Activated CD8-positive, alpha-beta memory T cell treated with anti-CD3 and anti-CD28 coated beads for 24 hours (primary cell): ENCODE measurements at regions not wholly inside any gene's neighbourhood (a gene's known extent, or its start where the extent isn't known, plus 50 kb on each side); places are given as distances from the start of the nearest gene placed in this dataset.
A peak's percentile ranks its signal among the peaks of the same experiment; 100 is the strongest.

ENCODE experiments used
- DNase-seq: peaks from one replicate; pipeline ENCODE4 v3.0.0-alpha.2; 2020

- peak; percentile 91 for DNase-seq
These were observed 661.7 kb downstream of the VRK1 start for GRCh38 chr14:97458661-97459579.

GRCh38 chr14:97462081-97462480 is 664.9 kb downstream of the VRK1 start:
- no peak for DNase-seq

GRCh38 chr14:97468220-97468619 is 671.0 kb downstream of the VRK1 start:
- DNase-seq, result no peak

GRCh38 chr14:97477353-97477752 is 680.2 kb downstream of the VRK1 start:
- DNase-seq, result no peak

GRCh38 chr14:97485201-97485600 is 688.0 kb downstream of the VRK1 start:
- DNase-seq, result no peak

GRCh38 chr14:97486601-97487120 is 689.5 kb downstream of the VRK1 start:
- no peak for DNase-seq

- no peak for DNase-seq
These were observed 692.6 kb downstream of the VRK1 start for GRCh38 chr14:97489750-97490149.

GRCh38 chr14:97490521-97491070 is 693.4 kb downstream of the VRK1 start:
- DNase-seq, result no peak

GRCh38 chr14:97491697-97492096 is 694.5 kb downstream of the VRK1 start:
- no peak for DNase-seq

- no peak for DNase-seq
These were observed 702.8 kb downstream of the VRK1 start for GRCh38 chr14:97499790-97500481.

- DNase-seq, result no peak
These were observed 709.4 kb downstream of the VRK1 start for GRCh38 chr14:97506626-97507025.

GRCh38 chr14:97513891-97514290 is 716.7 kb downstream of the VRK1 start:
- no peak for DNase-seq

- no peak for DNase-seq
These were observed 720.5 kb downstream of the VRK1 start for GRCh38 chr14:97517566-97518234.

- no peak for DNase-seq
These were observed 726.8 kb downstream of the VRK1 start for GRCh38 chr14:97523936-97524335.

- DNase-seq, result no peak
These were observed 727.6 kb downstream of the VRK1 start for GRCh38 chr14:97524589-97525319.

GRCh38 chr14:97527993-97528392 is 730.8 kb downstream of the VRK1 start:
- no peak for DNase-seq

- DNase-seq, result no peak
These were observed 734.9 kb downstream of the VRK1 start for GRCh38 chr14:97532052-97532451.

- DNase-seq, result no peak
These were observed 739.2 kb downstream of the VRK1 start for GRCh38 chr14:97536421-97536820.

GRCh38 chr14:97538749-97539410 is 741.7 kb downstream of the VRK1 start:
- no peak for DNase-seq

- no peak for DNase-seq
These were observed 742.2 kb downstream of the VRK1 start for GRCh38 chr14:97539411-97539795.

- DNase-seq, result no peak
These were observed 742.7 kb downstream of the VRK1 start for GRCh38 chr14:97539884-97540283.

- DNase-seq, result no peak
These were observed 746.0 kb downstream of the VRK1 start for GRCh38 chr14:97543221-97543620.
